ENCODE measurements at regions not wholly inside any gene's neighbourhood (a gene's known extent, or its start where the extent isn't known, plus 50 kb on each side); places are given as distances from the start of the nearest gene placed in this dataset.

GRCh38 chr10:118537623-118538022 is 57.8 kb downstream of the PRLHR start:
- DNase-seq (ENCODE audit: insufficient read length) (no peak), FAIRE-seq (no peak)
- TF ChIP-seq POLR2A (IDR thresholded peaks at IDR 0.05; ENCODE audit: low read depth, low read length) (no peak), POLR2AphosphoS5 (IDR thresholded peaks at IDR 0.05; ENCODE audit: low read depth, low read length) (no peak), TAF1 (IDR thresholded peaks at IDR 0.05; ENCODE audit: borderline replicate concordance, low read depth, low read length) (no peak)

GRCh38 chr10:118534136-118534535 is 61.3 kb downstream of the PRLHR start:
- FAIRE-seq = no peak
- TF ChIP-seq TAF1 (IDR thresholded peaks at IDR 0.05; ENCODE audit: borderline replicate concordance, low read depth, low read length) = no peak
- TF ChIP-seq POLR2AphosphoS5 (IDR thresholded peaks at IDR 0.05; ENCODE audit: low read depth, low read length) = no peak
- TF ChIP-seq POLR2A (IDR thresholded peaks at IDR 0.05; ENCODE audit: low read depth, low read length) = no peak

GRCh38 chr10:118531105-118531852 is 64.2 kb downstream of the PRLHR start:
- no peak for TF ChIP-seq POLR2A (IDR thresholded peaks at IDR 0.05; ENCODE audit: low read depth, low read length)
- TF ChIP-seq TAF1 (IDR thresholded peaks at IDR 0.05; ENCODE audit: borderline replicate concordance, low read depth, low read length) = no peak
- TF ChIP-seq POLR2AphosphoS5 (IDR thresholded peaks at IDR 0.05; ENCODE audit: low read depth, low read length) = no peak
- DNase-seq (ENCODE audit: insufficient read length) (no peak), FAIRE-seq (no peak)

More at GRCh38 chr10:118534136-118534535, 61.3 kb downstream of the PRLHR start:
- no peak for DNase-seq (ENCODE audit: insufficient read length)

GRCh38 chr10:118528426-118528825 is 67.0 kb downstream of the PRLHR start:
- TF ChIP-seq TAF1 (IDR thresholded peaks at IDR 0.05; ENCODE audit: borderline replicate concordance, low read depth, low read length) (no peak), POLR2A (IDR thresholded peaks at IDR 0.05; ENCODE audit: low read depth, low read length) (no peak)
- FAIRE-seq = no peak
- no peak for DNase-seq (ENCODE audit: insufficient read length)

- no peak for TF ChIP-seq TAF1 (IDR thresholded peaks at IDR 0.05; ENCODE audit: borderline replicate concordance, low read depth, low read length)
- TF ChIP-seq POLR2AphosphoS5 (IDR thresholded peaks at IDR 0.05; ENCODE audit: low read depth, low read length) = no peak
- no peak for TF ChIP-seq POLR2A (IDR thresholded peaks at IDR 0.05; ENCODE audit: low read depth, low read length)
- no peak for FAIRE-seq
These were observed 71.7 kb downstream of the PRLHR start for GRCh38 chr10:118523775-118524174.

GRCh38 chr10:118522791-118523498 is 72.5 kb downstream of the PRLHR start:
- no peak for TF ChIP-seq POLR2AphosphoS5 (IDR thresholded peaks at IDR 0.05; ENCODE audit: low read depth, low read length)
- TF ChIP-seq TAF1 (IDR thresholded peaks at IDR 0.05; ENCODE audit: borderline replicate concordance, low read depth, low read length) = no peak
- TF ChIP-seq POLR2A (IDR thresholded peaks at IDR 0.05; ENCODE audit: low read depth, low read length) = no peak
- no peak for FAIRE-seq
- DNase-seq (ENCODE audit: insufficient read length) = no peak

More at GRCh38 chr10:118523775-118524174, 71.7 kb downstream of the PRLHR start:
- no peak for DNase-seq (ENCODE audit: insufficient read length)

- FAIRE-seq = no peak
- TF ChIP-seq POLR2A (IDR thresholded peaks at IDR 0.05; ENCODE audit: low read depth, low read length) = no peak
- no peak for TF ChIP-seq TAF1 (IDR thresholded peaks at IDR 0.05; ENCODE audit: borderline replicate concordance, low read depth, low read length)
- TF ChIP-seq POLR2AphosphoS5 (IDR thresholded peaks at IDR 0.05; ENCODE audit: low read depth, low read length) = no peak
- no peak for DNase-seq (ENCODE audit: insufficient read length)
These were observed 73.9 kb downstream of the PRLHR start for GRCh38 chr10:118521415-118522117.

- no peak for FAIRE-seq
- DNase-seq (ENCODE audit: insufficient read length) = no peak
- TF ChIP-seq TAF1 (IDR thresholded peaks at IDR 0.05; ENCODE audit: borderline replicate concordance, low read depth, low read length) (no peak), POLR2A (IDR thresholded peaks at IDR 0.05; ENCODE audit: low read depth, low read length) (no peak), POLR2AphosphoS5 (IDR thresholded peaks at IDR 0.05; ENCODE audit: low read depth, low read length) (no peak)
These were observed 75.2 kb downstream of the PRLHR start for GRCh38 chr10:118520116-118520742.

GRCh38 chr10:118518095-118518494 is 77.4 kb downstream of the PRLHR start:
- no peak for TF ChIP-seq TAF1 (IDR thresholded peaks at IDR 0.05; ENCODE audit: borderline replicate concordance, low read depth, low read length)
- no peak for TF ChIP-seq POLR2A (IDR thresholded peaks at IDR 0.05; ENCODE audit: low read depth, low read length)
- no peak for TF ChIP-seq POLR2AphosphoS5 (IDR thresholded peaks at IDR 0.05; ENCODE audit: low read depth, low read length)
- no peak for DNase-seq (ENCODE audit: insufficient read length)
- no peak for FAIRE-seq

GRCh38 chr10:118516716-118517115 is 78.7 kb downstream of the PRLHR start:
- no peak for DNase-seq (ENCODE audit: insufficient read length)
- TF ChIP-seq TAF1 (IDR thresholded peaks at IDR 0.05; ENCODE audit: borderline replicate concordance, low read depth, low read length) = no peak
- no peak for TF ChIP-seq POLR2A (IDR thresholded peaks at IDR 0.05; ENCODE audit: low read depth, low read length)
- FAIRE-seq = no peak

GRCh38 chr10:118513174-118513573 is 82.3 kb downstream of the PRLHR start:
- no peak for FAIRE-seq

More at GRCh38 chr10:118513174-118513573, 82.3 kb downstream of the PRLHR start:
- TF ChIP-seq POLR2AphosphoS5 (IDR thresholded peaks at IDR 0.05; ENCODE audit: low read depth, low read length) (no peak), POLR2A (IDR thresholded peaks at IDR 0.05; ENCODE audit: low read depth, low read length) (no peak), TAF1 (IDR thresholded peaks at IDR 0.05; ENCODE audit: borderline replicate concordance, low read depth, low read length) (no peak)
- DNase-seq (ENCODE audit: insufficient read length) = no peak
